OCI-M1 (cell line): ENCODE measurements at regions not wholly inside any gene's neighbourhood (a gene's known extent, or its start where the extent isn't known, plus 50 kb on each side); places are given as distances from the start of the nearest gene placed in this dataset.
"Not testable (repeated sequence)": the region's sequence is repeated elsewhere in the genome, so short reads cannot be mapped to it uniquely, and the experiment has no call there.

Experiments used
- DNase-seq: peaks from one replicate; lab custom pipeline; 2025; lab: John Stamatoyannopoulos, UW

- no peak for DNase-seq
Measured at GRCh38 chr7:68756986-68757495, 841.2 kb upstream of the AUTS2 start.

DNA sequence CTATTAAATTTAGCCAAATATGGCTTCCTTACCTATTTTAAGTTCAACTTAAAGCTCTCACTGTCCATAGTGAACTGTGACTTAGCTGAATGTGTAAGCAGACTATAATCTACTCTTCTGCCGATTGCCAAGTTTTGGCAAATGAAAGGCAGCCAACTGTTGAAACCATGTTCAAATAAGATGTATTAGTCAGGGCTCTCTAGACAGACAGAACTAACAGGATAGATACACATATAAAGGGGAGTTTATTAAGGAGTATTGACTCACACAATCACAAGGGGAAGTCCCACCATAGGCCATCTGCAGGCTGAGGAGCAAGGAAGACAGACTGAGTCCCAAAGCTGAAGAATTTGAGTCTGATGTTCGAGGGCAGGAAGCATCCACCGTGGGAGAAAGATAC, 837.7 kb upstream of the AUTS2 start:
- DNase-seq: no peak

GRCh38 chr7:68767462-68767861, 830.8 kb upstream of the AUTS2 start:
- DNase-seq: no peak

- no peak for DNase-seq
Measured at GRCh38 chr7:68770649-68771048, 827.6 kb upstream of the AUTS2 start.

DNA sequence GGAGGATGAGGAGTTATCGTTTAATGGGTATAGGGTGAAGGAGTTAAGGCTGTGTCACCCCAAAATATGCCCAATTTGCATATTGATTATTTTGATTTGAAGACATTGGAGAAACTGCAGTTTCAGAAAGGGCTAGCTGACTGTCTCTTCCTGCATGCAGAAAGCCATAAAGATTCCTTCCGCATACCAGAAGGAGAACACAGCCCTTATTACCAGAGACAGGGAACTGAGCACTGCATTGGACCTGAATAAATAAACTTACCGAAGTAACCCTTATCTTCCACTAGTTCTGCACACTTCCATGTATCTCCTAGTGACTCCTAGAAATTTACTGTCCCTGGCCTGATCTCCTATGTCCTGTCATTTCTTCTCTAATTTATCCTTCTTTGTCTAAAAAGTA, 821.9 kb upstream of the AUTS2 start:
- no peak for DNase-seq

- no peak for DNase-seq
Measured at GRCh38 chr7:68783684-68784083, 814.6 kb upstream of the AUTS2 start.

- DNase-seq: no peak
Measured at GRCh38 chr7:68785036-68785435, 813.2 kb upstream of the AUTS2 start.

DNA sequence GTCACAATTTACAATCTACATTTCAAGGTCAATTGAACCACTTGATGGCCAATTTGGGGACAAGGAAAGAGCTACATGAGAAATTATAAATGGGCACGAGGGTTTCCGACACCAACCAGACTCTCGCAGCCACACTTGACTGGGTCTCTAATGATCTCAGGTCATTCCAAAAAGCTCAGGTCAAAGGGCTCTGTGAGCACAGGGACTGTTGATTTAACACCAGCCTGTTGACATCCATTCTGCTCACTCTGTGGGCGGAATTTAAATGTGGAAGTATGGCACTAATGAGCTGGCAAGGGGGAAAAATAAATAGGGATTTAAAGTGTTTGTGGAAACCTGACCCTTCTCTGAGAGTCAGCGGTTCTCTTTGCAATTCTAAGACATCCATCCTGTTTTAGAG, 810.7 kb upstream of the AUTS2 start:
- DNase-seq: no peak

DNA sequence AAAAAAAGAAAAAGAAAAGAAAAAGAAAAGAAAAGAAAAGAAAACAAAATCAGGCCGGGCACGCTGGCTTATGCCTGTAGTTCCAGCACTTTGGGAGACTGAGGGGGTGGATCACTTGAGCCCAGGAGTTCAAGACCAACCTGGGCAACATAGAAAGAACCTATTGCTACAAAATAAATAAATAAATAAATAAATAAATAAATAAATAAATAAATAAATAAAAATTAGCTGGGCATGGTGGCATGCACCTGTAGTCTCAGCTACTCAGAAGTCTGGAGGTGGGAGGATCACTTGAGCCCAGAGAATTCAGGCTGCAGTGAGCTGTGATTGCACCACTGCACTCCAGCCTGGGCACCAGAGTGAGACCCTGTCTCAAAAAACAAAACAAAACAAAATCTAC, 809.7 kb upstream of the AUTS2 start:
- not testable (repeated sequence) for DNase-seq

- DNase-seq: no peak
Measured at GRCh38 chr7:68789597-68789996, 808.7 kb upstream of the AUTS2 start.

GRCh38 chr7:68792351-68792750, 805.9 kb upstream of the AUTS2 start:
- no peak for DNase-seq

GRCh38 chr7:68793513-68793912, 804.8 kb upstream of the AUTS2 start:
- DNase-seq: no peak

DNA sequence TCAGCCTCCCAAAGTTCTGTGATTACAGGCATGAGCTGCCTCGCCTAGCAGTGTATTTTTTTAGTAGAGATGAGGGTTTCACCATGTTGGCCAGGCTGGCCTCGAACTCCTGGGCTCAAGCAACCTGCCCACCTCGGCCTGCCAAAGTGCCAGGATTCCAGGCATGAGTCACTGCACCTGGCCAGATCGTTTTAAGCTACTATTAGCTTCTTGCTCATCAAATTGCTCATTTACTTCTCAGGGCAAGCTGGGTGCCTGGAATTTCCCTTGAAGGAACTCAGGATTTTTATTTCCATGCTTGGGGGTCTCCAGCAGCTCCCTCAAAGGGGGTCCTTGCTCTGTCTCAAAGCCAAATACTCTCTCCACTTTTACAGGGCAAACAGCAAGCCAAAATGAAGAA, 798.0 kb upstream of the AUTS2 start:
- DNase-seq: no peak

DNA sequence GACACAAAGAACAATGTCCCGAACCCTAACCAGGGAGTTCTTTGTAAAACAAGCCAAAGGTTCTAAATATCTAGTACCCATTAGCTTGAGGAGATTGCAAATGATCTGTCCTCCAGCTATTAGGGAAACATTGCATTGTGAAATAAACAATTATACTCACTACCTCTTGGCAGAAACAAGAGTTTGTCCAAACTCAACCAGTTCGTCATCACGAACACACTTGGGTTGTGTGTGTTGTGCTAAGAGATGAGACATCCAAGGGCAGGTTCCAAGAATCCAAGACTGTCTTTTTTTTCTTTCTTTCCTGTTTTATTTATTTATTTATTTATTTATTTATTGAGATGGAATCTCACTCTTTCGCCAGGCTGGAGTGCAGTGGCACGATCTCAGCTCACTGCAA, 793.1 kb upstream of the AUTS2 start:
- DNase-seq: no peak

DNA sequence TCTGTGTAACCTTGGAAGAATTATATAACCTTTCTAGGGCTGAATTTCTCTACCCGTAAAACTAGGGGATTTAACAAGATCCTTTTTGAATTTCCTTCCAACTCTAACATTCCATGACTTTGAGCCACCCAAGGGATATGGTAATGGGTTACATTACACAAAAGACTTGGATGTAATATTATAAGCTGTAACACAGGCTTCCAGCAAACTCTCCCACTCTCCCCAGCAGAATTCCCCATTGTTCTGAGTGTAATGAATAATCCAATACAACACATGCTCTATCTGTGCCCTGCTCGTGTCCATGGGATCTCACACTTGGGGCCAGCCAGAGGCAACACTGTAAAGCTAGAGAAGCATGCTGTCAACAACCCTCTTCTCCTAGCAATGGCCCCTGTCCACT, 790.6 kb upstream of the AUTS2 start:
- DNase-seq: no peak

DNA sequence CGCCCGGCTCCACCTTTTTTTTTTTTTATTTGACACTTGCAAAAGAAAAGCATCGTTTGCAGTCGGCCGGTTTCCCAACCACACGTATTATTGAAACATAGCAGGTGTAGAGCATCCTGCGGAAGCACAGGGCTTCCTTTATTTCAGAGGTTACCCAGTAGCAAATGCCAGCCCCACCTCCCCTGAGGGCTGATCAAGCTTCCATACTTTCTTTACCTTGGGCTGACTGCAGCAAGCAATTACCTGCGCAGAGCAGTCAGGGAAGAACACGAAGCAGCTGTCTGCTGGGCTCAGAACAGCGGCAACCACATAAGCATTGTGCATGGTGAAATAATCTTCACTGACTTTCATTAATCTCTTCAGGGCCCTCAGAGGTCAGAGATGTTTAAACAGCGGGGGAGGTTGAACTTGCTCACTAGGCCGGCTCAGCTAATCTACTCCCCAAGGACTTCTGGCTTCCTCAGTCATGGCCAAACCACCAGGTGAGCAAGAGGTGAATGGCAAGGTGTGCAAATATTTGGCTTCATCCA, 784.7 kb upstream of the AUTS2 start:
- DNase-seq: no peak

DNA sequence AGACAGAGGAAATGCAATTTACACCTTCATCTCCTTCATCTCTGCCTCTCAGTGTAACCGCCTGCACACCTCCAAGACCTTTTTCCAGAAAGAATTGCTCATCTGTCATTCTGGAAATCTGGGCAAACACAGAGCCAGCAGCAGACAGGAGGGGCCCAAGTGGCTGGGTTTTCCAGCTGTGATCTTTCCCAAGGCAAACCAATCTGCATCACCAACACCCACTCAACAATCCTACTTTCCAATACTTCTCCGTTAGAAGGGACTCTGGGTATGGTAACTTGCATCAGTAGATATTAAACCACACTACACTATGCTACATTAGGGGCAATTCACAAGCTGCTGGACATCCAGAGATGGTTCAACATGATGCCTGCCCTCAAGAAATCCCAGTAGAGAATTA, 781.8 kb upstream of the AUTS2 start:
- no peak for DNase-seq

DNA sequence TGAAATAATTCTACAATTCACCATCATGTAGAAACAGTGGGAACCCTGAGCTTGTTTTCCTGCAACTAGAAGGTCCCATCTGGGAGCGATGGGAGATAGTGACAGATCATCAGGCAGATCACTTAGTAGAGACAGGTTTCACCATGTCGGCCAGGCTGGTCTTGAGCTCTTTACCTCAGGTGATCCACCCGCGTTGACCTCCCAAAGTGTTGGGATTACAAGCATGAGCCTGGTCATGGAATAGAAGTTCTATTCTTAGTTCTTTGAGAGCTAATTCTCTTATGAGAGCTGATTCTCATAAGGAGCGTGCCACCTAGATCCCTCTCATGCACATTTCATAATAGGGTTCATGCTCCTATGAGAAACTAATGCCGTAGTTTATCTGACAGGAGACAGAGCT, 778.0 kb upstream of the AUTS2 start:
- DNase-seq: no peak

DNA sequence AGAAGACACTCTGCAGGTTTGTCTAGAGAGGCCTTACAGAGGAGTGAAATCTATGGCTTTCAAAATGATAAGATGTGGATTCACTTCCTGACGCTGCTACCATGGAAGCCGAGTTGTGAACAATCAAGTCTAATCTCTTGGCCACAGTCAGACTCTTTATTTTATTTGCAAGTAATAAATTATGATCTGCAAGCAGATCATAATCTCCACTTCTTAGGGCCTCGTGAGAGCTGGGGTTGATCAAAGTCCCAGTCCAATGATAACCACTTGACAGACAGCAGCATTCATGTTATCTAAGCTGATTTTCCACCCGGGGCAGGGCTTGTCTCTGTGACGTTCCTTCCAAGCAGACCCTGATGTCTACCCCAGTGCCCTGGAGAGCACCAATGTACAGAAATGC, 776.4 kb upstream of the AUTS2 start:
- no peak for DNase-seq

GRCh38 chr7:68823996-68824780, 774.1 kb upstream of the AUTS2 start:
- peak; percentile 20 for DNase-seq

- DNase-seq: no peak
Measured at GRCh38 chr7:68828575-68828974, 769.7 kb upstream of the AUTS2 start.

GRCh38 chr7:68833422-68833821, 764.9 kb upstream of the AUTS2 start:
- DNase-seq: no peak

GRCh38 chr7:68839014-68839413, 759.3 kb upstream of the AUTS2 start:
- no peak for DNase-seq

DNA sequence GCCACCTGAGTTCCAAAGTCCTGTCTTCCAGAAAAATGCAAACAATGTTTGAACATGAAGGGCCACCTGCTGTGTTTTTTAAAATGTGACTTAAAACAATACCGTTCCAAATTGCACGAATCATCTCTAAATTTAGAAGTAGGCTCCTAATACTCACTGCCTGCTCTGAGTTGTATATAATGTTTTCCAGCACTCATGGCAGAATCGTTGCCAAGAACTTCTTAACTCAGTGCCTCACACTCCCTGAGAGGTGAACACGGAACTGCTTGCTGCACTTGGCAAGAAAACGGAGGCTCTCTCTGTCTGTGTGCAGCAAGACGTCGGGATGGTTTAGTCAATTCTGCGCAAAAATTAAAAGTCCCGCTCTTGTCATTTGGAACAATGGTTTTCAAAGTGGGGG, 757.3 kb upstream of the AUTS2 start:
- no peak for DNase-seq
